HG03460 (cell line): ENCODE measurements at regions not wholly inside any gene's neighbourhood (a gene's known extent, or its start where the extent isn't known, plus 50 kb on each side); places are given as distances from the start of the nearest gene placed in this dataset.
"Not testable (repeated sequence)": the region's sequence is repeated elsewhere in the genome, so short reads cannot be mapped to it uniquely, and the experiment has no call there.

Source experiments
- ATAC-seq: cut with Tn5 transposase; IDR thresholded peaks from one replicate; pipeline ENCODE4 v1.9.1; 2021; ENCODE audit not compliant: unreplicated experiment

DNA sequence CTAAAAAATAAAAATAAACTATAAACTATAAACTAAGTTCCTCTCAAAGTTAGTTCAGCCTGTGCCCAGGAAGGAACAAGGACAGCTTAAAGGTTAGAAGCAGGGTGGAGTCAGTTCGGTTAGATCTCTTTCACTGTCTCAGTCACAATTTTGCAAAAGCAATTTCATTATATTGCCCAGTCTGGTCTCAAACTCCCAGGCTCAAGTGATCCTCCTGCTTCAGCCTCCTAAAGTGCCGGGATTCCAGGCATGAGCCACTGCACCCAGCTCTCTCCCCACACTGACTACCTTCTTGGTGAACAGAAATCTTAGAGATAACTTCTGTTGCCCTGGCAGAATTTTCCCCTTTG, 146.3 kb upstream of the TRIM24 start:
- ATAC-seq = no peak

DNA sequence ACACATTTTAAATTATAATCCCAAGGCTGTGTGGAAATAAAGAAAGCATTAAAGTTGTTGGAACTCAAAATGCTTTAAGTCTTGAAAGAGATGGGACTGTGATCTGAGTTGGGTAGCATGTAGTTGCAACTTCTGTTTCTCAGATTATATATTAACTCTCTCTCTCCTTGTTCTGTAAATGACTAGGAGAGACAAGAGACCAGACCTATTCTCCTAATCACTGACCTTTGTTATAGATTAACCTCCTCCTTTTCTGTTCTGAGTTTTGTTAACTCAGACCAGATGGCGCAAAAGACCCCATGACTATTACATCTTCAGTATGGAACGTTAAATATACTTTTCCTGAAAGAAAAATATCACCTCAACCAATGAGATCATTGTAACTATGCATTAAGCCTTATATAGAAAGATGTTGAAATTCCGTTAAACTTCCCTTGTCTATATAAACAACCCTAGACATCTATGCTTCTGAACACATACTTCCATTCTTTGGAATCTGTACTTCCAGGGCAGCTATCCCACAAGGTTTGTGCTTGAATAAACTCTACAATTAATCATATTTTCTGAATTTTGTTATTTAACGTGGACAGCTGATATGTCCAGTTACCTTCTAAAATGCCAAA, 143.5 kb upstream of the TRIM24 start:
- peak; percentile 99 for ATAC-seq

DNA sequence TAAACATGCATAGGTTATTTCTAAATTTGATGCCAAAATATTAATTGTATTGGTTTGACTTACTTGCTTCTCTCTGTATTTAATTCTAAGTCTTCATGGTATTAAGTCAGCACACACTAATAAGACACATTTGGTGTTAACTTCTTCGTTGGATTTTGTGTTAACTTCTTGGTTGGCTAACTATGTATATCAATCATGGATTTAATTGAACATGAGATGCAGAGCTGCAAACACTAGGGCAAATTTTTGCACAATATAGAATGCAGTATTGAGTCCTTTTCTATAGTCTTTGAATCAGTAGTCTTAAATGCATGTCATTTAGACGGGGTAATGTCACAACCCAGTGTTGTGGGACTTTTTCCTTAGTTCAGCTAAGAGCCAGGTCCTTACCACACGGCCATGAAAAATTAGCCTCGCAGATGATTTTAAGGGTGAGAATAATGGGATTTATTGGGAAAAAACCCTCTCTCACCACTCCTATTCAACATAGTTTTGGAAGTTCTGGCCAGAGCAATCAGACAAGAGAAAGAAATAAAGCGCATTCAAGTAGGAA, 142.9 kb upstream of the TRIM24 start:
- no peak for ATAC-seq

DNA sequence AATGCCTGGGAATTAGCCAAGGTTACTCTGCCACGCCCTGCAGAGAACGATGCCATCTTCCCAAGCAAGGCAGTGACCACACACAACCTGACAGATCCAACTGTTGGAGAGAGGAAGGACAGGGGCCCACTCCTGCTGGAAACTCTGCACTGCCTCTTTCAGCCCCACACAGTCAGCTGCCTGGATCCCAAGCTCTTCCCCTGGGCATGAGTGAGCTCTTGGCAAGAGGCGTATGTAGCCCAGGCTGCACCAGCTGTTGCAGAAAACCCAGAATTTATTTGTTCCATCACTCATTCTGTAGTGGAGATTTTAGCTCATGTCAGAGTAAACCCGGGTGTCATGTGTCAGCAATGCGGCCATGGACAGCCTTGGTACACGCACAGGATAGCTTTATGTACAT, 135.1 kb upstream of the TRIM24 start:
- no peak for ATAC-seq

DNA sequence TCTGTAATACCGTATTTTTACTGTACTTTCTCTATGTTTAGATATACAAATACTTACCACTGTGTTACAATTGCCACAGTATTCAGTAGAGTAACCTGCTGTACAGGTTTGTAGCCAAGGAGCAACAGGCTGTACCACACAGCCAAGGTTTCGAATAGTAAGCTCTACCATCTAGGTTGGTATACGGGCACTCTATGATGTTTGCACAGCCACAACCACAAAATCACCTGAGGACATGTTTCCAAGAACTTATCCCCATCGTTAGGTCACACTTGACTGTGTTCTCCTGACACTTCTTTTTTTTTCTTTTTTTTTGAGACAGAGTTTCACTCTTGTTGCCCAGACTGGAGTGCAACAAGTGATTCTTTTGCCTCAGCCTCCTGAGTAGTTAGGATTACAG, 134.6 kb upstream of the TRIM24 start:
- ATAC-seq = no peak

DNA sequence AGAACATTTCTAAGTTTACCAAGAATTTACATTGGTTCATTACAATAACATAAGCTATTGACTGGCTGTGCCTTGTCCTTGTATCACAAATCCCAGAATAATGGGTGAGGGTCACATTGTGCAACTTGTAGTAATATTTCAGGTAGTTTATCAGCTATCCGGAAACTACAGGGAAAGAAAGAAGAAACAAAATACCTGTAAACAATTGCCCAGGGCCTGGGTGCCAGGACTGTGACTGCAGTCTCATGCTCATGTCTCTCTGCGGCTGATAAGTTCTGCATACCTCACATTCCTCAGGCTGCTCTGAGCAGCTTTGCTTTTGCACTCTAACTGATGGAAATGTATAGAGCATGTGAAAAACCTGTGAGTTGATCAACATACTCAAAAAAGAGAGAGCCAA, 131.8 kb upstream of the TRIM24 start:
- ATAC-seq = no peak

DNA sequence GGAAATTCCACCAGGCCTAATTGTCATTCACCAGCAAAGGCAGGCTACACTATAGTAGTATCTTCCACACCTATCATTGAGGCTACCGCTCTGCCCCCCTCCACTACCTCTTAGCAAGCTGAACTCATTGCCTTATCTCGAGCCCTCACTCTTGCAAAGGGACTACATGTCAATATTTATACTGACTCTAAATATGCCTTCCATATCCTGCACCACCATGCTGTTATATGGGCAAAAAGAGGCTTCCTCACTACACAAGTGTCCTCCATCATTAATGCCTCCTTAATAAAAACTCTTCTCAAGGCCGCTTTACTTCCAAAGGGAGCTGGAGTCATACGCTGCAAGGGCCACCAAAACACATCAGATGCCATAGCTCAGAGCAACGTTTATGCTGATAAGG, 127.2 kb upstream of the TRIM24 start:
- ATAC-seq = not testable (repeated sequence)

DNA sequence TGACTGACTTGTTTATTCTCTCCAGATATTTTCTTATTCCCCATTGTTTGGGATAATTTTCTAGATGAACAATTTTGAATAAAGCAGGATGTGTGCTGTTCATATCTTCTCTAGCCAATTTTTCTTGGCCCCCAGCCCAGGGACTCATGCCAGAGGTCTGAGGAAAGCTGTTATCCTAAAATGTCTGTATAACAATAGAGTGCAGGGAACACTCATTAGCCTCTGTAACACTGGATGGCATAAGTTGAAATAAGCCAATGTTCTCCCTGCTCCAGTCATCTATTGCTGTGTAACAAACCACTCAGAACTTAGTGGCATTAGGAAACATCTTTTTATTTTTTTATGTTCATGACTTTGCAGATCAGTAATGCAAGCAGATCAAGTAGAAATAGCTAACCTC, 121.7 kb upstream of the TRIM24 start:
- no peak for ATAC-seq

DNA sequence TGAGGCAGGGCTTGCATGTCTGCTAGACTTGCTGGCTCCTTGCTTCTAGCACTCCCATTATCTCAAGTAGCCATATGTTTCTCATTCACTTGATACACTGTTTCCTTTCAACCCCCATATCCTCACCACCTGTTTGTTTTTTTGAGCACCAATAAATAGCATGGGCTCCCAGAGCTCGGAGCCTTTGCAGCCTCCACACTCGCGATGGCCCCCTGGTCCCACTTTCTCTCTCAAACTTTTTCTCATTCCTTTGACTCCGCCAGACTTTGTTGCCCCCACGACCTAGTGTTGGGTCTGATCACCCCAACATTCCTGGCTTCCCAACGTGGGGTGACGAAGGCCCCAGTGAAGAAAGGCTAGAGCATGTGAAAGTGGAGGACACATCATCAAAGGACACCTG, 120.8 kb upstream of the TRIM24 start:
- ATAC-seq = not testable (repeated sequence)

DNA sequence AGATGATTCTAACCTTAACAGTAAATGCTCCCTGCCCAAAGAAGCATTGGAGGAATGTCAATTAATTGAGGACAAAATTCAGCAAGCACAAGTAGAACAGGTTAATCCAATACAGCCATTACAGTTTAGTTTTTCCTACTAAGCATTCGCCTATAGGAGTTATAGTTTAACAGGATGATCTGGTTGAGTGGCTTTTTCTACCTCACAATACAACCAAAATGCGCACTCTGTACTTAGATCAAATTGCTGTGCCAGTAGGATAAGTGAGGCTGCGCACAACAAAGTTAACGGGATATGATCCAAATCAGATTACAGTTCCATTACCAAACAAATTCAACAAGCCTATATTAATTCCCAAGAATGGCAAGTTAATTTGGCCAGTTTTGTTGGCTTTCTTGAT, 117.1 kb upstream of the TRIM24 start:
- ATAC-seq = no peak

DNA sequence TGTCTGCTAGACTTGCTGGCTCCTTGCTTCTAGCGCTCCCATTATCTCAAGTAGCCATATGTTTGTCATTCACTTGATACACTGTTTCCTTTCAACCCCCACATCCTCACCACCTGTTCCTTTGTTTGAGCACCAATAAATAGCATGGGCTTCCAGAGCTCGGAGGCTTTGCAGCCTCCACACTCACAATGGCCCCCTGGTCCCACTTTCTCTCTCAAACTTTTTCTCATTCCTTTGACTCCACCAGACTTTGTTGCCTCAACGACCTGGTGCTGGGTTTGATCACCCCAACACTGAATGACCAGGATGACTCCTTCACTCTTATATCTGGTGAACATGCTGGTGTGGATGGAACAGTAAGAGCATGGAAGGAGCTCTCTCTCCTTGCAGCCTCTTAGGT, 114.5 kb upstream of the TRIM24 start:
- no peak for ATAC-seq

DNA sequence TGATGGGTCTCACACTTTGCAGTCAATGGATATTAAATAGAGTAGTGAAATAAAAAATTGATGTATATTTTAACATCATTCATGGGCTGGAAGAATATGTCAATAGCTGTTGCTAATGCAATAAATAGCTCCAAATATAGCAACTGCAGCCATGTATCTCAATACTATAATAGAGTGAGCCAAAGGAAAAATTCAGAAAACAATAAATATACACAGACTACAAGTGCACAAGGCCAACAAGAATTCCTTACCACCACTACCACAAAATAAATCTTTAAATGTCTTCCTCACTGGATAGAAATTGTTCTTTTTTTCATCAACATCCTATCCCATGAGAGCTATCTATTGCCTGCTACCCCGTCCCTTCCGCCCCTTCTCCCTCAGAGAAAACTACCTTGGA, 113.1 kb upstream of the TRIM24 start:
- ATAC-seq = no peak

DNA sequence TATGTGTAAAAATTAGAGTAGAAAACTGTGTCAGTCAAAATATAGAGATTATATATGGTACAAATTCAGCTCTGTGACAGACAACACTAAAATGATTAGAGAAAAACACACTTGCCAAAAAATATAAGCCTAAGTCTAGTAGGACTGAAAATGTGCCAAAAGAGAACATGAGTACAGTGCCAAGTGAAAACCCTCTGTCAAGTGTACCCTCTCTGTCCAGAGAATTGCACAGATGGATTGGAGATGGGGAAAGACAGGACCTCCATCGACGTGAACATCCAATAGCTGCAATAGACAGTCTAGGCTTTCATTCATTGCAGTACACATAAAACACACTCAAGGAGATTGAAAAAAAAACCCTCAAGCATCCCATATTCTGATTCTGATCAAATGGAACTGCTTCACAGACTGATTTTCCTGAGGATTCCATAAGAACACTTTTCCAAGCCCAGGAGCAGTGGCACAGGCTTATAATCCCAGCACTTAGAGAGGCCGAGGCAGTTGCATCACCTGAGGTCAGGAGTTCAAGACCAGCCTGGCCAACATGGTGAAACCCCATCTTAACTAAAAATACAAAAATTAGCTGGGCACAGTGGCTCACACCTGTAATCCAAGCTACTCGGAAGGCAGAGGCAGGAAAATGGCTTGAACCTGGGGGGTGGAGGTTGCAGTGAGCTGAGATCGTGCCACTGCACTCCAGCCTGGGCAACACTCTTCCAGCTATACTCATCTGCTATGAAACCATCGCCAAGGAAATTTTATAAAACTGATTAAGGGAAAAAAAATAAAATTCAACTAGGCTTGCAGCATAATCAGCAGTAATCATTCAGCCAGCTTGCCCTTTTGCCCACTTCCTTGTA, 110.0 kb upstream of the TRIM24 start:
- ATAC-seq = no peak

DNA sequence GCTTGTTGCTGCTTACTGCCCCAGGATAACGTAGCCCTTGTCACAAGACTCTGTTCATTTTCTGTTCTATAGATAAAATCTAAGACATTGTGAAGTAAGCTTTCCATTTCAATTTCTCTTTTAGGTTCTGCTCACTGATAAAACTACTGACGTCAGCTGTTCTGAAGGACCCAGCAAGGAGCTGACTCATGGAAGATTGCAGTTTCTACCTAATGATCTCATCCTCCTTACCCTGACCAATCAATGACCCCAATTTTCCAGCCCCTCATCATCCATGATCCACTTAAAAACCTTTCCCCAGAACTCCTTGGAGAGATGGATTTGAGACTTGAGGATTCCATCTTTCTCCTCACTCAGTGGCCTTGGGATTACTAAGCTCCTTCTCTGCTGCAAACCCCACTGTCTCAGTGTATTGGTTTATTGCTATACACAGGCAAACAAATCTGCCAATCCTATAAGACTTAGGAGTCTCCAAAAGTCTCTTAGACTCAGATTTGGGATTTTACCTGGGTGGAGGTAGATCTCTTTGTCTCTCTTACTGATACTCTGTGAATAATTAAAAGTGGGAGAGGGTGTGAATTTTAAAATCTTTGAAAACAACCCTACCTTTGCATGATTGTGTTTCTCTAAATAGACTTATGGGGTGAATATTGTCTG, 109.2 kb upstream of the TRIM24 start:
- ATAC-seq = no peak

DNA sequence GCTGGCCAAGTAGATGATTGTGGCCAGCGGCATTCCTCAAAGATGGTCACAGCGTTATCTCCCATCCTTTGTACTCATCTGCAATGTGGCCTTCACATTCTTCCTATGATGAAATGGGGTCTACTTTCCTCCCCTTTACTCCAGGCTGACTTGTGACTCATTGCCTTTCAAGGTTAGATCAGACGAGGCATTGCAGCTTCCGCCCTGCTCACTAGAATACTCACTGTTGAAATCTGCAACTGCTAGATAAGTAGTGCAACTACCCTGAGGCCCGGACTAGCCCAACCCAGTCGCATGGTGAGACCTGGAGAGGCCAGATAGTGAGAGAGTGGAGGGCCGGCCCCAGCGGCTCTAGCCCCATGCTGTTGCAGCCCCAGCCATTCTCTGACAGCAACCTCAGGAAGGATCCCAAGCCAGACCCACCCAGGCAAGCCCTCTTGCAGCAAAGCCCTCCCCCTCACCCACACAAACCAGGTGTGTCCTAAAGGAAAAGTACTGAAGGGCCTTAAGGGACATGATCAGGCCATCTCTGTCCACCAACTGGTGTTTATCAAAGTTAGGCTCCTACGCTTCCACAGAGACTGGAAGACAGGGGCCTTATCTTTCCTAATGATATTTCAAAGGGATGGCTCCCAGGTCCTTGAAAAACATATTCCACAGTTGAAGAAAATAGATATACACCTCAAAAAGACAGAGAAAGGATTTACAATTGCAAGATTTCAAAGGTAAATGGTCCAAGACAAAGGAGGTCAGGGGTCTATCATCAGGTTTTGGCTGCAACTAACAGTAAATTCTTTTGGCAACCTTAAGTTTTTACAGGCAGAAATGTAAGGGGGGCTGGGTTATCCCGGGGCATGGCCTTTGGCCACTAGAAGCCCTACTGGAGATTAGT, 107.2 kb upstream of the TRIM24 start:
- no peak for ATAC-seq

DNA sequence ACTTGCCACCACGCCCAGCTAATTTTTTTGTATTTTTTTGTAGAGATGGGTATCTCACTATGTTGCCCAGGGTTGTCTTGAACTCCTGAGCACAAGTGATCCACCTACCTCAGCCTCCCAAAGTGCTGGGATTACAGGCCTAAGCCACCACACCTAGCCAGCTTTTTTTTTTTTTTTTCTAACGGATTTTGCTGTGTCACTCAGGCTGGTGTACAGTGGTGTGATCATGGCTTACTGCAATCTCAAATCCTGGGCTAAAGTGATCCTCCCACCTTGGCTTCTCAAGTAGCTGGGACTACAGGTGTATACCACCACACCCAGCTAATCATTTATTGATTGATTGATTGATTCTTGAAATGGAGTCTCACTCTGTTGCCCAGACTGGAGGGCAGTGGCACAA, 106.0 kb upstream of the TRIM24 start:
- ATAC-seq = no peak

DNA sequence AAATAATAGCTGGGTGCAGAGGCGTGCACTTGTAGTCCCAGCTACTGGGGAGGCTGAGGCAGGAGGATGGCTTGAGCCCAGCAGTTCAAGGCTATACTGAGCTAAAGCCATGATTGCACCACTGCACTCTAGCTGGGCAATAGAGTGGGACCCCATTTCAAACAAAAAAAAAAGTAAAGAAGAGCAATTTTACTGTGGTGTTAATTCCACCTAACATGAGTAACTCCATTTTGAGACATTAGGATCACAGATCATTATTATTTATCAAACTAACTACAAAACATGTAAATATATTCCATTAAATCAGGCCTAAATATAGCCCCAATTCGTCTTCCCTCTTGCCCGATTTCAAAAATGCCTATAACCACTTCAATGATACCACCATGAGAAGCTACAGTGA, 104.8 kb upstream of the TRIM24 start:
- no peak for ATAC-seq

DNA sequence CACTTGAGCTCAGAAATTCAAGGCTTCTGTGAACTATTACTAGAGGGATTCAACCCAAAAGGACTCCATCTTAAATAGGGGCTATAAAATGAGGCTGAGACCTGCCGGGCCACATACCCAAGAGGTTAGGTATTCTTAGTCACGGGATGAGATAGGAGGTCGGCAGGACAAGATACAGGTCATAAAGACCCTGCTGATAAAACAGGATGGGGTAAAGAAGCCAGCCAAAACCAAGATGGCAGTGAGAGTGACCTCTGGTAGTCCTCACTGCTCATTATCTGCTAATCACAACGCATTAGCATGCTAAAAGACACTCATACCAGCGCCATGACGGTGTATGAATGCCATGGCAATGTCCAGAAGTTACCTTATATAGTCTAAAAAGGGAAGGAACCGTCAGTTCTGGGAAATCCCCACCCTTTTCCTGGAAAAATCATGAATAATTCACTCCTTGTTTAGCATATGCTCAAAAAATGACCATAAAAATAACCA, 101.2 kb upstream of the TRIM24 start:
- ATAC-seq = no peak

DNA sequence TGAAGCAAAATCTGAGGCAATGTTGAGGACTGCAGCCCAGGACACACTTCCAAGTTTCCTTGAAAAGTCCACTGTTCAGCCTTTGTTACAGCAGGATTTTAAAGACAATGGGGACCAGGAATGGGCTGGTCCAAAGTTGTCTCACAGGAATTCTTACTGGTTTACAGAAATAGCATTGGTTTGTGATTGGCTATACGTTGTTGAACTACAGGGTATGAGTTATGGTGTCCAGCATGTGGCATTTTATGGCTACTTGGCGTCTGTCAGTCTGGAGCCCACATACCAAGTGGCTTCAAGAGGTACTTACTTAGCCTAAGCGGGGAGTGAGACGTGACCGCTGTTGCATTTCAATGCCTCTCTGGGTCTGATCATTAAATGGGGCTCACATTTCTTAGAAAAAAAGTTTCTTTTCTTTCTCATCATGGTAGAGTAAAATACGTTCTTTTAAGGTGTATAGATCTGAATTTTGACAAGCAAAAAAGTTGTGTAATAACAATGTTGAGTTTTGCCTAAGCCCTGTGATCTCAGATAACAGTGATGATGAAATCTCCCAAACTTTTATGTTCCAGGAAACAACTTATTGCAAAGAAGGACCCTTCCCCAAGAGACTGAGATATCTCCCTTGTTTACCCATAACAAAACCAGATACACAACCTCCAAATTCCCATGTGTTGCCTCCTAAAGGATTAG, 100.0 kb upstream of the TRIM24 start:
- ATAC-seq = no peak

DNA sequence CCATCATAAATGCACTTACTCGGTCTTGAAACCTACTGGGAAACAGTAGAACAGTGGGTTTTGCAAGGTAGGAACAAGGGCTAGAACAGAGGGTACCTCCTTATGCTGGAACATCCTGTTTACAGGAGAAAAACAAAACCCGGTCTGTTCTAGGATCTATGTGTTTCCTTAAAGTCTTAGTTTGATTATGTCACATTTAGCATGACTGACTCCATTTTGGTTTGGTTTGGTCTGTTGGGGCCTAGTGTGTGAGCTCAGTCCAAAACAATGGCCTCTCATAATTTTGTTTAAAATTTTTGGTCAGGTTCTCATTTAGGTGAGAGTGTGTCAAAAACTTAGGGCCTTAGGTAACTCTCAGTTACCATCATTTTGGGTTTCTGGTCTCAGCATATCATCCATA, 96.3 kb upstream of the TRIM24 start:
- no peak for ATAC-seq
